Smooth muscle cell (in vitro differentiated cells): ENCODE measurements at regions not wholly inside any gene's neighbourhood (a gene's known extent, or its start where the extent isn't known, plus 50 kb on each side); places are given as distances from the start of the nearest gene placed in this dataset.

Experiments
- DNase-seq: peaks from one replicate; lab custom pipeline; 2025; ENCODE audit not compliant: unreplicated experiment; lab: John Stamatoyannopoulos, UW
- H2AFZ ChIP-seq: fragments of 200-600 bp; sonication (generic); 2 replicates; pipeline ENCODE4 v1.6.0; 2016; ENCODE audit warnings: antibody characterized with exemption, low read depth, mild to moderate bottlenecking
- H3F3A ChIP-seq: fragments of 200-600 bp; sonication (generic); 2 replicates; pipeline ENCODE4 v1.6.0; 2017; ENCODE audit warnings: antibody characterized with exemption, low read depth
- H3K27ac ChIP-seq: fragments of 200-600 bp; sonication (generic); 2 replicates; pipeline ENCODE4 v1.5.1; 2016; ENCODE audit warnings: low read depth, mild to moderate bottlenecking
- H3K27me3 ChIP-seq: fragments of 200-600 bp; sonication (generic); 2 replicates; pipeline ENCODE4 v1.6.1; 2016; ENCODE audit warnings: low read depth, mild to moderate bottlenecking
- H3K36me3 ChIP-seq: fragments of 200-600 bp; sonication (generic); 2 replicates; pipeline ENCODE4 v1.5.1; 2016; ENCODE audit warnings: low read depth
- H3K4me1 ChIP-seq: fragments of 200-600 bp; sonication (generic); 2 replicates; pipeline ENCODE4 v1.5.1; 2016; ENCODE audit warnings: low read depth
- H3K4me2 ChIP-seq: fragments of 200-600 bp; sonication (generic); 2 replicates; pipeline ENCODE4 v1.6.0; 2016; ENCODE audit warnings: mild to moderate bottlenecking
- H3K4me3 ChIP-seq: fragments of 200-600 bp; sonication (generic); 2 replicates; pipeline ENCODE4 v1.5.1; 2016; ENCODE audit warnings: mild to moderate bottlenecking
- H3K79me2 ChIP-seq: fragments of 200-600 bp; sonication (generic); 2 replicates; pipeline ENCODE4 v1.6.0; 2016; ENCODE audit warnings: low read depth, mild to moderate bottlenecking
- H3K9ac ChIP-seq: fragments of 200-600 bp; sonication (generic); 2 replicates; pipeline ENCODE4 v1.6.0; 2016; ENCODE audit warnings: low read depth
- H3K9me3 ChIP-seq: fragments of 200-600 bp; sonication (generic); replicated peaks from 2 replicates; pipeline ENCODE4 v1.5.1; 2016; ENCODE audit warnings: low read depth
- H4K20me1 ChIP-seq: fragments of 200-600 bp; sonication (generic); 2 replicates; pipeline ENCODE4 v1.6.0; 2016; ENCODE audit warnings: low read depth
- WGBS: methylation state at CpG from one replicate; pipeline ENCODE4 v1.1.7; 2016; ENCODE audit warnings: low lambda C conversion rate; 5-methylcytosine and 5-hydroxymethylcytosine counted together
- TF ChIP-seq, protein P1 (sequence below): fragments of 200-600 bp; sonication (generic); IDR thresholded peaks from 2 replicates; pipeline ENCODE4 v1.5.1; 2017; ENCODE audit warnings: borderline replicate concordance, mild to moderate bottlenecking, antibody characterized with exemption; ENCODE audit not compliant: insufficient read depth, poor library complexity, severe bottlenecking

DNA sequence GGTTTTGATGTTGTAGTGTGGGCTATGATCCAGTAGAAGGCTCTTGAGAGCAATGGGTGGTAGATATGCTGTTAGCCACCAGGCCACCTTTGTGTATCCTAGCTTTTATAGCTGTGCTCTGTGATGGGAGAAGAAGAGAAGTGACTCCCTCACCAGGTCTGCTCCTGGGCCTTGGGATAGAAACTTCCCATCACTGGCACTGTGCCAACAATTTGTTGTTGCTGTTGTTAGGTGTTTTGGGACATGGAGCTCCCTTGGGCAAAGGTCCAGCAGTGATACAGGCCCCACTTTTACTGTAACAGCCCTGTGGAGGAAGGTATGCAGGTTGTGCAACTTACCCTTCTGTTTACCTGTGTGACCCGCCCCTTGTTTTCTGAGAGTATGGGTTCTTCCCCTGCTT is 570.9 kb upstream of the GRIN3A start:
- Histone ChIP-seq H3K4me2 (no peak overlapping the region), H3K9me3 (no peaks in the 10 kb centered on the region), H3K36me3 (no peaks in the 10 kb centered on the region), H3K27ac (no peak overlapping the region), H4K20me1 (no peaks in the 10 kb centered on the region), H3K4me1 (no peaks in the 10 kb centered on the region), H3K79me2 (no peaks in the 10 kb centered on the region), H3F3A (no peaks in the 10 kb centered on the region), H3K9ac (no peak overlapping the region), H3K4me3 (no peak overlapping the region), H3K27me3 (no peaks in the 10 kb centered on the region), H2AFZ (no peak overlapping the region)
- TF ChIP-seq, protein P1, sequence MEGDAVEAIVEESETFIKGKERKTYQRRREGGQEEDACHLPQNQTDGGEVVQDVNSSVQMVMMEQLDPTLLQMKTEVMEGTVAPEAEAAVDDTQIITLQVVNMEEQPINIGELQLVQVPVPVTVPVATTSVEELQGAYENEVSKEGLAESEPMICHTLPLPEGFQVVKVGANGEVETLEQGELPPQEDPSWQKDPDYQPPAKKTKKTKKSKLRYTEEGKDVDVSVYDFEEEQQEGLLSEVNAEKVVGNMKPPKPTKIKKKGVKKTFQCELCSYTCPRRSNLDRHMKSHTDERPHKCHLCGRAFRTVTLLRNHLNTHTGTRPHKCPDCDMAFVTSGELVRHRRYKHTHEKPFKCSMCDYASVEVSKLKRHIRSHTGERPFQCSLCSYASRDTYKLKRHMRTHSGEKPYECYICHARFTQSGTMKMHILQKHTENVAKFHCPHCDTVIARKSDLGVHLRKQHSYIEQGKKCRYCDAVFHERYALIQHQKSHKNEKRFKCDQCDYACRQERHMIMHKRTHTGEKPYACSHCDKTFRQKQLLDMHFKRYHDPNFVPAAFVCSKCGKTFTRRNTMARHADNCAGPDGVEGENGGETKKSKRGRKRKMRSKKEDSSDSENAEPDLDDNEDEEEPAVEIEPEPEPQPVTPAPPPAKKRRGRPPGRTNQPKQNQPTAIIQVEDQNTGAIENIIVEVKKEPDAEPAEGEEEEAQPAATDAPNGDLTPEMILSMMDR, result no peak
- DNase-seq, result no peak
- 92% methylated on average over 1 of the region's 1 CpG for WGBS

DNA sequence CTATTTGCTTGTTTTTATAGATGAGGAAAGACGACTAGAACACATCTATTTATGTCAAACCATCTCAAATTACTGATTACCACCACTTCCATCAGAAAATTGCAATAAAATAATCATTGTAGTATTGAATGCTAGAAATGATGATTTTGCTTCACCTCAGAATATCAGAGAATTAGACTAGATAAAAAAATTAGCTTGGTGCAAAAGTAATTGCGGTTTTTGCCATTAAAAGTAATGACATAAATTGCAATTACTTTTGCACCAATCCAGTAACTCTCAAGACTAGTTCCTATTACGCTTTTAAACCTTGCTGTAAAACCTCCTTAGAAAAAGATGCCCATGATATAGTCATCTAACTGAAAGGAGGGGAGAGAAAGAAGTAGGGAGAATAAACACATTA is 556.7 kb upstream of the GRIN3A start:
- TF ChIP-seq, protein P1, result no peak
- Histone ChIP-seq H3K9ac (no peak overlapping the region), H3K9me3 (no peaks in the 10 kb centered on the region), H3K4me1 (no peaks in the 10 kb centered on the region), H3K4me2 (no peak overlapping the region), H3F3A (no peaks in the 10 kb centered on the region), H3K4me3 (no peak overlapping the region), H3K36me3 (no peaks in the 10 kb centered on the region), H2AFZ (no peak overlapping the region), H3K27me3 (no peaks in the 10 kb centered on the region), H3K27ac (no peak overlapping the region), H3K79me2 (no peaks in the 10 kb centered on the region), H4K20me1 (no peaks in the 10 kb centered on the region)
- no peak for DNase-seq
- 66% methylated on average over 3 of the region's 3 CpGs for WGBS

DNA sequence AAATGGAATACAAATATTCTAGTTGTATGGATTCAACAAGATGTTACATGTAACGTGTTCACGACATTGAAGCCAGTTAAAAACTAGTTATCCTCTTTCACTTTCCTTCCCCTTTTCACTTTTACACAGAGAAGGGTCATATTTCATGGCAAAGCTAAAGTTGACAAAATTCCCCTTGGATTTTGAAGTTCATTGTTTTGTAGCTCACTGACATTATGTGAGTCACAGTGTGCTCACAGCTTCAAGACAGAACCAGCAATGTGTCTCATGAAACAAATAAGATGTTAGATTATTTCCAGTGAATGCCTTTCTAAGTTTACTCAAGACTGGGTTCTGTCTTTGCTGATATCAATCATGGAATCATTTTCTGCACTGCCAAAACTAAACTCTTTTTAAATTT is 535.5 kb upstream of the GRIN3A start:
- Histone ChIP-seq H3F3A (no peaks in the 10 kb centered on the region), H3K4me3 (no peak overlapping the region), H3K9me3 (no peaks in the 10 kb centered on the region), H3K4me2 (no peak overlapping the region), H3K79me2 (no peaks in the 10 kb centered on the region), H3K4me1 (no peaks in the 10 kb centered on the region), H3K27me3 (no peaks in the 10 kb centered on the region), H3K9ac (no peak overlapping the region), H4K20me1 (no peaks in the 10 kb centered on the region), H2AFZ (no peak overlapping the region), H3K36me3 (no peaks in the 10 kb centered on the region), H3K27ac (no peak overlapping the region)
- TF ChIP-seq, protein P1, result no peak
- no peak for DNase-seq
- 78% methylated on average over 2 of the region's 2 CpGs for WGBS

DNA sequence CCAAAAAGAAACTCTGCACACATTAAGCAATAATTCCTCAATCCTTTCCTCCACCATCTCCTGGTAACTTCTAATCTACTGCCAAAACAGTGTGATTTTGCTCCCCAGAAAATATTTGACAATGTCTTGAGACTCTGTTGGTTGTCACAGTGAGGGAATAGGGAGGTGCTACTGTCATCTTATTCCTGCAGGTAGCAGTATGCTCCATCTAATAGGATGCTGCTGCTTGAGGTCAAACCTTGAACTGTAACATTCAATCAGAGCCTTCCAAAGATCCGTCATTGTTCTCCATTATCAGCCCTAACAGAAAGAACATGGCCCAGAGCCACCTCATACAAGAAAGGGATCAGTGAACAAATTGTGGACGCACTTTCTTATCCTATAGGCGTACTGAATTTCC is 514.7 kb upstream of the GRIN3A start:
- Histone ChIP-seq H3K9ac (no peak overlapping the region), H3K27me3 (no peaks in the 10 kb centered on the region), H3K27ac (no peak overlapping the region), H3K4me1 (no peaks in the 10 kb centered on the region), H3K36me3 (no peaks in the 10 kb centered on the region), H3K9me3 (no peaks in the 10 kb centered on the region), H4K20me1 (no peaks in the 10 kb centered on the region), H3K79me2 (no peaks in the 10 kb centered on the region), H3F3A (no peaks in the 10 kb centered on the region), H3K4me2 (no peak overlapping the region), H3K4me3 (no peak overlapping the region), H2AFZ (no peak overlapping the region)
- no peak for DNase-seq
- TF ChIP-seq, protein P1, result no peak
- 81% methylated on average over 3 of the region's 3 CpGs for WGBS
